ENCODE measurements at regions not wholly inside any gene's neighbourhood (a gene's known extent, or its start where the extent isn't known, plus 50 kb on each side); places are given as distances from the start of the nearest gene placed in this dataset.
A peak's percentile ranks its signal among the peaks of the same experiment; 100 is the strongest.

DNA sequence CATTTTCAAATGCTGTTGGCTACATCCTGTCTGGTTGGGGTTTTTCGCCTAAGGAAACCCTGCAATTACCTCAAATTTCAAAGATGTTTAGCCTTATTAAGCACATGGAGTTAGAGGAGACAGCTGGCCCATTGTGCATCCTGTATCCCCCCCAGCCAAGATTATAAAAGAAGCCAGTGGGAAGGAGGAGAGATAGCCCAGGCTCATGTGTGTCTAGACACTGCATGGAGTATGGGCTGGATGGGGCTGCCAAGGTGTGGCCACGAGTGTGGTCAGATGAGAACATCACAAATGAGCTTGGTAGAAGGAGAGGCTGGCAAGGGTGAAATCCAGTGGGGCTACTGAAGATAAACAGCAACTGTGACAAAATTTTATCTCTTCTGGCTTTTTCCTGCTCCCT is 270.0 kb upstream of the TBC1D5 start:
- H3K4me1 ChIP-seq (ENCODE audit: control insufficient read depth, insufficient read depth, low read length): peaks cover 6% of the 10 kb centered on the region

DNA sequence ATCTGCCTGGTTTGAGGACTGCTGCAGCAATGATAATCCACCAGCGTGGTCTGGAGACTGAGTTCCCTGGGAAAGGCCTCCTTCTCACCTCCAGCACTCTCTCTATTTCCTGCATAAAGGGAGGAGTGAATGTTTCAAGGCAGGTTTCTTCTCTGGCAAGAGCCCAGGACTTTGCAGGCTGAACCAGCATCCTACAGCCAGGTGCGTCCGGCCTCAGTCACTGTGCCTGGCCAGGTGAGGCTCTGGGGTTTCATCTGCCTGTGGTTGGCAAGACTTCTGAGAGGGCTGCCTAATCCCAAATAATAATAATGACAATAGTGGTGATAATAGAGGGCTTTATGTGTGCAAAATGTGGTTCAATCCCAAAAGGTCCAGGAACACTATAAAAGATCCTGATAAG is 269.0 kb upstream of the TBC1D5 start:
- no peak for DNase-seq
- no peaks in the 10 kb centered on the region for H3K27me3 Mint-ChIP-seq (ENCODE audit: insufficient read depth)
- Histone ChIP-seq H3K36me3 (ENCODE audit: control insufficient read depth, insufficient read depth, low read length) (peaks cover 4% of the 10 kb centered on the region), H3K4me3 (ENCODE audit: low read length) (no peak overlapping the region), H3K9me3 (ENCODE audit: control insufficient read depth, low read length) (peaks cover 24% of the 10 kb centered on the region), H3K9ac (ENCODE audit: extremely low read depth, low read length, poor library complexity, severe bottlenecking) (no peak overlapping the region), H3K27me3 (ENCODE audit: control insufficient read depth, insufficient read depth, low read length, poor library complexity, severe bottlenecking) (no peaks in the 10 kb centered on the region), H3K27ac (ENCODE audit: low read depth, low read length) (no peak overlapping the region), H3K4me1 (ENCODE audit: control insufficient read depth, insufficient read depth, low read length) (peaks cover 4% of the 10 kb centered on the region)
- peaks cover 13% of the 10 kb centered on the region for H3K4me1 Mint-ChIP-seq
- WGBS, 2 experiments (ENCODE audit: insufficient coverage in 1 of 2, insufficient read length in 1 of 2): 95% methylated on average over 3 of the region's 3 CpGs; no CpG with 5 or more reads in 1 of the 2 experiments
- no peak overlapping the region for H3K27ac Mint-ChIP-seq
- no peak overlapping the region for H3K4me3 Mint-ChIP-seq
- H3K9me3 Mint-ChIP-seq: peaks cover 18% of the 10 kb centered on the region
- TF ChIP-seq, protein P1, sequence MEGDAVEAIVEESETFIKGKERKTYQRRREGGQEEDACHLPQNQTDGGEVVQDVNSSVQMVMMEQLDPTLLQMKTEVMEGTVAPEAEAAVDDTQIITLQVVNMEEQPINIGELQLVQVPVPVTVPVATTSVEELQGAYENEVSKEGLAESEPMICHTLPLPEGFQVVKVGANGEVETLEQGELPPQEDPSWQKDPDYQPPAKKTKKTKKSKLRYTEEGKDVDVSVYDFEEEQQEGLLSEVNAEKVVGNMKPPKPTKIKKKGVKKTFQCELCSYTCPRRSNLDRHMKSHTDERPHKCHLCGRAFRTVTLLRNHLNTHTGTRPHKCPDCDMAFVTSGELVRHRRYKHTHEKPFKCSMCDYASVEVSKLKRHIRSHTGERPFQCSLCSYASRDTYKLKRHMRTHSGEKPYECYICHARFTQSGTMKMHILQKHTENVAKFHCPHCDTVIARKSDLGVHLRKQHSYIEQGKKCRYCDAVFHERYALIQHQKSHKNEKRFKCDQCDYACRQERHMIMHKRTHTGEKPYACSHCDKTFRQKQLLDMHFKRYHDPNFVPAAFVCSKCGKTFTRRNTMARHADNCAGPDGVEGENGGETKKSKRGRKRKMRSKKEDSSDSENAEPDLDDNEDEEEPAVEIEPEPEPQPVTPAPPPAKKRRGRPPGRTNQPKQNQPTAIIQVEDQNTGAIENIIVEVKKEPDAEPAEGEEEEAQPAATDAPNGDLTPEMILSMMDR (conservative IDR thresholded peaks at IDR 0.05): no peak
- H3K36me3 Mint-ChIP-seq (ENCODE audit: low read depth): peaks cover 44% of the 10 kb centered on the region

More for the DNA sequence above, 270.0 kb upstream of the TBC1D5 start:
- peaks cover 47% of the 10 kb centered on the region for H3K36me3 Mint-ChIP-seq (ENCODE audit: low read depth)
- Histone ChIP-seq H3K27me3 (ENCODE audit: control insufficient read depth, insufficient read depth, low read length, poor library complexity, severe bottlenecking) (no peaks in the 10 kb centered on the region), H3K4me3 (ENCODE audit: low read length) (no peak overlapping the region), H3K36me3 (ENCODE audit: control insufficient read depth, insufficient read depth, low read length) (peaks cover 4% of the 10 kb centered on the region), H3K27ac (ENCODE audit: low read depth, low read length) (no peak overlapping the region), H3K9me3 (ENCODE audit: control insufficient read depth, low read length) (peaks cover 26% of the 10 kb centered on the region), H3K9ac (ENCODE audit: extremely low read depth, low read length, poor library complexity, severe bottlenecking) (no peak overlapping the region)
- TF ChIP-seq, protein P1 (conservative IDR thresholded peaks at IDR 0.05): no peak
- no peak overlapping the region for H3K4me3 Mint-ChIP-seq
- peaks cover 15% of the 10 kb centered on the region for H3K4me1 Mint-ChIP-seq
- 90% methylated on average over 2 of the region's 2 CpGs; no CpG with 5 or more reads in 1 of the 2 experiments for WGBS, 2 experiments (ENCODE audit: insufficient coverage in 1 of 2, insufficient read length in 1 of 2)
- no peaks in the 10 kb centered on the region for H3K27me3 Mint-ChIP-seq (ENCODE audit: insufficient read depth)
- peaks cover 20% of the 10 kb centered on the region for H3K9me3 Mint-ChIP-seq
- no peak overlapping the region for H3K27ac Mint-ChIP-seq
- DNase-seq: no peak

DNA sequence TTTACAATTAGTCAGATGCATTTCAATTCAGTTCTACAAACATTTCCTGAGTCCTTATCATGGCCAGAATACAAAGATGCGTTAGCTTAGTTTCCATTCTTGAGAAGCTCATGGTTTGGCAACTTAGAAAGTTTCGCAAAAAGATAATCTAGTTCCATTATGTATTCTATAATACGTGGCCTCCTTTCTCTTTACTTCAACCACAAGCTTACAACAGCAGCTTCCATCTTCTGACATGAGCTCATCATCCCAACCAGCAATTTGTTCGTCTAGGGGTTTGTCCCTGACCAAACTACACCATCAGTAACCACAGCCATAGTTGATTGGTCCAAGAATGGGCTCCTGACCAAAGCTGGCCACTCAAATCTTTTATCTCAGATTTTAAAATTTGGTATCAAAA is 267.6 kb upstream of the TBC1D5 start:
- Mint-ChIP-seq H3K36me3 (ENCODE audit: low read depth) (peaks cover 45% of the 10 kb centered on the region), H3K27me3 (ENCODE audit: insufficient read depth) (no peaks in the 10 kb centered on the region), H3K27ac (no peak overlapping the region), H3K4me3 (no peak overlapping the region), H3K9me3 (peaks cover 21% of the 10 kb centered on the region), H3K4me1 (peaks cover 13% of the 10 kb centered on the region)
- TF ChIP-seq, protein P1 (conservative IDR thresholded peaks at IDR 0.05): no peak
- Histone ChIP-seq H3K27ac (ENCODE audit: low read depth, low read length) (no peak overlapping the region), H3K36me3 (ENCODE audit: control insufficient read depth, insufficient read depth, low read length) (peaks cover 4% of the 10 kb centered on the region), H3K27me3 (ENCODE audit: control insufficient read depth, insufficient read depth, low read length, poor library complexity, severe bottlenecking) (no peaks in the 10 kb centered on the region), H3K9ac (ENCODE audit: extremely low read depth, low read length, poor library complexity, severe bottlenecking) (no peak overlapping the region), H3K9me3 (ENCODE audit: control insufficient read depth, low read length) (peaks cover 21% of the 10 kb centered on the region), H3K4me1 (ENCODE audit: control insufficient read depth, insufficient read depth, low read length) (peaks cover 4% of the 10 kb centered on the region), H3K4me3 (ENCODE audit: low read length) (no peak overlapping the region)
- 93 to 100% methylated on average over 3 to 4 of the region's 4 CpGs for WGBS, 2 experiments (ENCODE audit: insufficient coverage in 1 of 2, insufficient read length in 1 of 2)
- DNase-seq: peak; percentile 5

Measured in endodermal cell (in vitro differentiated cells).